HEK293T (cell line): ENCODE measurements at regions not wholly inside any gene's neighbourhood (a gene's known extent, or its start where the extent isn't known, plus 50 kb on each side); places are given as distances from the start of the nearest gene placed in this dataset.

ENCODE experiments used
- BHLHE40 ChIP-seq: fragments of 450-650 bp; IDR thresholded peaks from 2 replicates; pipeline ENCODE4 v1.6.1; 2016; ENCODE audit warnings: mild to moderate bottlenecking, moderate library complexity, borderline replicate concordance
- FOXA1 ChIP-seq: fragments of 450-650 bp; IDR thresholded peaks from 2 replicates; pipeline ENCODE4 v1.6.1; 2016; ENCODE audit warnings: mild to moderate bottlenecking
- L3MBTL2 ChIP-seq: fragments of 450-650 bp; conservative IDR thresholded peaks from 2 replicates; pipeline ENCODE4 v1.6.1; 2016; ENCODE audit warnings: mild to moderate bottlenecking
- NFRKB ChIP-seq: fragments of 450-650 bp; IDR thresholded peaks from 2 replicates; pipeline ENCODE4 v1.6.1; 2016; ENCODE audit warnings: mild to moderate bottlenecking, moderate library complexity
- SP1 ChIP-seq: fragments of 450-650 bp; IDR thresholded peaks from 2 replicates; pipeline ENCODE4 v1.6.1; 2017
- TARDBP ChIP-seq: fragments of 450-650 bp; IDR thresholded peaks from 2 replicates; pipeline ENCODE4 v1.6.1; 2016

GRCh38 chr15:94119923-94120775 is 111.2 kb upstream of the MCTP2 start:
- no peak for TF ChIP-seq BHLHE40
- no peak for TF ChIP-seq SP1
- TF ChIP-seq L3MBTL2 = no peak
- no peak for TF ChIP-seq TARDBP
- TF ChIP-seq FOXA1 = no peak
- no peak for TF ChIP-seq NFRKB
